ENCODE measurements at regions not wholly inside any gene's neighbourhood (a gene's known extent, or its start where the extent isn't known, plus 50 kb on each side); places are given as distances from the start of the nearest gene placed in this dataset.

GRCh38 chr13:33372251-33372919 lies 86.8 kb upstream of the STARD13 start:
- DNase-seq (ENCODE audit: low read depth): no peak

- no peak for DNase-seq (ENCODE audit: low read depth)
Measured at GRCh38 chr13:33373624-33374023, 88.1 kb upstream of the STARD13 start.

- no peak for DNase-seq (ENCODE audit: low read depth)
Measured at GRCh38 chr13:33375421-33375820, 89.9 kb upstream of the STARD13 start.

GRCh38 chr13:33376212-33376611 lies 90.7 kb upstream of the STARD13 start:
- no peak for DNase-seq (ENCODE audit: low read depth)

- DNase-seq (ENCODE audit: low read depth): no peak
Measured at GRCh38 chr13:33377411-33377810, 91.9 kb upstream of the STARD13 start.

DNA sequence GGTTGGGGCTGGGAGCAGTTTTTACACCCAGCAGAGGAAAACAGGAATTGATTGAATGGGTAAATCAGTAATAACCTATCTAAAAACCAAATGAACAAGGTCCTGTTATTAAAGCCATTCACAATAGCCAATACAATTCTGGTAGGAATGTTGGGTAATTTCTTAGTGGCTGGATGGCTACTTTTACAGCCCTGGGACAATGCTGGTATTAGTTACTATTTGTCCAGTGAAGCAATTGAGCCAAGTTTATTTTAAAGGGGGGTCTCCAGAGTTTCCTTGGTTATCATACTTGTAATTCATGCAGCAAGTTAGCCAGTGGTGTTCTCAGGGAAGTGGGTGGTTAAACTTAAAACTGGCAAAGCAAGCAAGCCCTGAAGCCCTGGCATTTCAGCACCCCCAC lies 92.3 kb upstream of the STARD13 start:
- no peak for DNase-seq (ENCODE audit: low read depth)

GRCh38 chr13:33379608-33380007 lies 94.1 kb upstream of the STARD13 start:
- no peak for DNase-seq (ENCODE audit: low read depth)

GRCh38 chr13:33380487-33381079 lies 95.0 kb upstream of the STARD13 start:
- DNase-seq (ENCODE audit: low read depth): no peak

GRCh38 chr13:33381180-33381579 lies 95.6 kb upstream of the STARD13 start:
- no peak for DNase-seq (ENCODE audit: low read depth)

GRCh38 chr13:33381906-33382305 lies 96.4 kb upstream of the STARD13 start:
- DNase-seq (ENCODE audit: low read depth): no peak

DNA sequence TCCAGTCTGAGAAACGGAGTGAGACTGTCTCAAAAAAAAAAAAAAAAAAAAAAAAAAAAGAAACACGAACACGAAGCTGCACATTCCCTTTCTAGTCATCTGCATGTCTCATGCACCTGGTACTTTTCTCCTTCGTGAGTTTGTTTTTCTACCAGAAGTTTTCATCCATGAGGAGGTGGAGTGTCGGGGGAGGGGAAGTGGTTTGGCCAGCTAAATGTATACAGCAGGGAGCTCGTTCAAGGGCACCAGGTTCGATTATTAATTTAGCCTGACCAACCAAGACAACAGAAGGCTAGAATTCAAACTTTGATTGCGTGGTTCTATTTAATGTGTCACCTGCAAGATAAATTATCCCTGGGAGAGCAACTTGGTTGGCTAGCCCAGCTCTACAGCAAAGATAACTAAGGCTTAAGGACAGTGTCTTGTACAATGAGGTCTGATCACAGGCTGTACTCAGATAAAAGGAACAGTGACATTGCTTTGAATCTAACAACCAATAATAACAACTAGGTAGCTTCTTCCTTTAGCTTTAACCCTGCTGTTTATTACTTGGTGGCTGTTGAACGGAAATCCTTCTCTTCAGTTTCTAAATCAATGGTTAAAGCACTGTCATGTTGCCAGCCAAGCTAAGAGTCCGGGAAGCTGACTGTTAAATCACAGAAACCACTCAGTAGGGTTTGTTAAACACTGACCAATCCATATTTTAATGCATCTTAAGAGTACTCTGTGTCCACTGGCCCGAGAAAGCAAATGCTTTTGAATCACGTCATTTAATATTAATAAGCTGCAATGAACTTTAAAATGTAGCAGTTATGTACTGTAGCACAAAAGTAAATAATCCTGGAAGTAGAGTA lies 98.4 kb upstream of the STARD13 start:
- DNase-seq (ENCODE audit: low read depth): no peak

GRCh38 chr13:33388286-33388998 lies 102.9 kb upstream of the STARD13 start:
- DNase-seq (ENCODE audit: low read depth): no peak

DNA sequence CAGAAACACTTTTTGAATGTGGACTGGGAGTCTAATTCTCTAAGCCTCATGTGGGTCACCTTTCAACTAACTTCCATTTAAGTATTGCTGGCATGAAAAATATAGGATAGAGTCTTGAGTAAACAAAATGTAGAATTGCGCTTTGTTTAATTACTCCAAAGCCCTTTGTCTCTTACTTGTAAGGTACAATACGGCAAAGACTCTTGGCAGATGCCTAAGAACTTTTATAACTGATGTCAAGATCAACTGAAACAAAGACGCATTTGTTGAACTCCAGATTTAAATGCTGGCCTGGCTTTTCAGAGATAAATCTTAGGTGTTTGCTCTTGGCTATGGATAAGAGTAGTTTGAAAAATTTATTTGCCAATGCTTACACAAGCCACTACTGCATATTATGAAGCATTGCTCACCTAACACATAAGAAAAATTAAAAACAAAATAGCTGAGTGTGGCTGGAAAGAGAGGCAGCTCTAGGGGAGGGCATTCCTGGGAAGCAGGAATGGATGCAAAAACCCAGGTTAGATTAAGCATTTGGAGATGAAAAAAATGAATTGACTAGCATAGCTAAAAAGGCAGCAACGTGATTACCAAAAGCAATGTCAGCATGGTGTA lies 107.3 kb upstream of the STARD13 start:
- DNase-seq (ENCODE audit: low read depth): no peak

DNA sequence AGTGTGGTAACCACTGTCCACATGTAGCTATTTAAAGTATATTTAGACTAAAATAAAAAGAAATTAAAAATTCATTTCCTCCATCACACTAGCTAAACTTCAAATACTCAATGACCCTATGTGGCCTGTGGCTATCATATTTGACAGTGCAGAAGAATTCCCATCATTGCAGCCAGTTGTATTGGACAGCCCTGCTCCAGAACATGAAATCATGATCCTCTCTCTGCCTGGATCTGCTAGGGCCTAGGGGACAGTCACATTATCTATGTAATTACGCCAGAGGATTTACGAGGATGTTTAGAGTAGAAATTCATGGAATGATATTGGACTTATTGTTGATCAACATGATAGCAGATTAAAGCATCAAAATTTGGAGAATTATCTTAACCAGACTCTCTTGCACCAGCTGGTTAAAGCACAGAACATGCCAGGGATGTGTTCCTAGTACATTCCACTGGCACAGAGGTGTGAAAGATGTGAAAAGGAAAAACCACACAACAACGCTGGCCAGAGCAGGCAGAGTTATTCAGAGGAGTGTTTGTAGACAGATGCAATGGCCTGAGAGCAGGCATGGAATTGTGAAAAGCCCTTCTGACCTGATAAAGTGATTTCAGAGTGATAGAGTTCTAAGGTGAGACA lies 108.9 kb upstream of the STARD13 start:
- DNase-seq (ENCODE audit: low read depth): no peak

DNA sequence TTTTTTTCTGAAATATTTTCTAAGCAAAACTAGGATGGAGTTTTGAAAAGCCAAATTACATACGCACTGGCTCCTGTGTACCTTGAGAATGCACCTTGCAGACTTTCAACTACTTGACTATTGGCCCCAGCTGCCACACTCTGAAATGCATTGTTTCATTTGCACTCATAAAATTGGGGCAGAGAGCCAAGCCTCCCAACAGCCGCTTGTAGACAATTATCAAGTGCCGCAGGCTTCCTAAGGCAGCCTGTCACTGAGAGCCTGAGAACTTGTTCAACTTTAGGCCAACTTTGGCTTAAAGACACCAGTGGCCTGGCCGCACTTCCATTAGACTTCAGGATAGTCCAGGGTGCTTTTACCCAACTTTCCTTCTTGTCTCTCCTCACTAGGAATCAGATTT lies 115.7 kb upstream of the STARD13 start:
- DNase-seq (ENCODE audit: low read depth): no peak

GRCh38 chr13:33402975-33403374 lies 117.4 kb upstream of the STARD13 start:
- no peak for DNase-seq (ENCODE audit: low read depth)

- no peak for DNase-seq (ENCODE audit: low read depth)
Measured at GRCh38 chr13:33403807-33404362, 118.3 kb upstream of the STARD13 start.

- no peak for DNase-seq (ENCODE audit: low read depth)
Measured at GRCh38 chr13:33405371-33405770, 119.8 kb upstream of the STARD13 start.

GRCh38 chr13:33409673-33410510 lies 124.3 kb upstream of the STARD13 start:
- no peak for DNase-seq (ENCODE audit: low read depth)

DNA sequence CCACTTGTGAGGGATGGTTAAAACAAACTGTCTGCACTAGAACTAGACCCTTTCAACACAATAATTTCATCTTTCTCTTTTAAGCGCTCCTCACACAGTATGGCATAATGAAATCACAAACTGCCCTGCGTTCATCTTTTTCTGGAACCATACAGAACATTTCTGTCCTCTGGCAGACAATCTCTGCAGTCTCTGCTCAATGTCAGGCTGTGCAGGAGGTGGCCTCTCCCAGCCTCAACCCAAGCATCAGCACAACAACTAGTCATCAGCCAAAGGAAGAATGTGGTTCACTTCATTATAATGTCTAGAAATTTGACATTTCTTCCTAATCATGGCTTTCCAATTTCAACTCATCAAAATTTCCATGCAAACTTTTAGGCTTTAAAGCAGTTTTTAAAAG lies 125.1 kb upstream of the STARD13 start:
- DNase-seq (ENCODE audit: low read depth): no peak

All from T follicular helper cell (primary cell).